IgD-negative memory B cell (primary cell): ENCODE measurements at regions not wholly inside any gene's neighbourhood (a gene's known extent, or its start where the extent isn't known, plus 50 kb on each side); places are given as distances from the start of the nearest gene placed in this dataset.
"Not testable (repeated sequence)": the region's sequence is repeated elsewhere in the genome, so short reads cannot be mapped to it uniquely, and the experiment has no call there.

Experiments used
- H3K27ac Mint-ChIP-seq, 3 donors: one replicate each; pipeline ENCODE4 v1.8.0; 2020 to 2022; ENCODE audit warnings: mild to moderate bottlenecking in 3 of 3, mixed read lengths in 3 of 3, moderate library complexity in 1 of 3
- H3K27me3 Mint-ChIP-seq: one replicate; pipeline ENCODE4 v1.8.0; 2021; ENCODE audit warnings: mixed read lengths
- H3K36me3 Mint-ChIP-seq: one replicate; pipeline ENCODE4 v1.8.0; 2020; ENCODE audit warnings: mild to moderate bottlenecking, mixed read lengths
- H3K4me1 Mint-ChIP-seq, 3 donors: one replicate each; pipeline ENCODE4 v1.8.0; 2020 to 2022; ENCODE audit warnings: mixed read lengths in 3 of 3, mild to moderate bottlenecking in 1 of 3
- H3K4me3 Mint-ChIP-seq, 4 donors: one replicate each; pipeline ENCODE4 v1.8.0; 2020 to 2022; ENCODE audit warnings: mild to moderate bottlenecking in 4 of 4, mixed read lengths in 4 of 4, moderate library complexity in 3 of 4
- H3K9me3 Mint-ChIP-seq, 3 donors: one replicate each; pipeline ENCODE4 v1.8.0; 2020 to 2021; ENCODE audit warnings: mixed read lengths in 3 of 3, mild to moderate bottlenecking in 1 of 3

- Mint-ChIP-seq H3K9me3 (no peaks in the 10 kb centered on the region), H3K36me3 (no peaks in the 10 kb centered on the region), H3K4me1 (no peaks in the 10 kb centered on the region), H3K27me3 (peaks cover 2% of the 10 kb centered on the region), H3K4me3 (no peak overlapping the region), H3K27ac (no peak overlapping the region)
Measured at GRCh38 chr2:14991723-14992122, 359.2 kb downstream of the LRATD1 start.

GRCh38 chr2:14994721-14995120 is 362.2 kb downstream of the LRATD1 start:
- Mint-ChIP-seq H3K27me3 (peaks cover 2% of the 10 kb centered on the region), H3K36me3 (no peaks in the 10 kb centered on the region), H3K4me1 (no peaks in the 10 kb centered on the region), H3K27ac (no peak overlapping the region), H3K4me3 (no peak overlapping the region), H3K9me3 (no peaks in the 10 kb centered on the region)

GRCh38 chr2:14996351-14997014 is 364.0 kb downstream of the LRATD1 start:
- H3K27me3 Mint-ChIP-seq: peaks cover 2% of the 10 kb centered on the region
- no peaks in the 10 kb centered on the region for H3K9me3 Mint-ChIP-seq
- no peak overlapping the region for H3K27ac Mint-ChIP-seq
- no peaks in the 10 kb centered on the region for H3K36me3 Mint-ChIP-seq
- H3K4me1 Mint-ChIP-seq: no peaks in the 10 kb centered on the region
- no peak overlapping the region for H3K4me3 Mint-ChIP-seq

DNA sequence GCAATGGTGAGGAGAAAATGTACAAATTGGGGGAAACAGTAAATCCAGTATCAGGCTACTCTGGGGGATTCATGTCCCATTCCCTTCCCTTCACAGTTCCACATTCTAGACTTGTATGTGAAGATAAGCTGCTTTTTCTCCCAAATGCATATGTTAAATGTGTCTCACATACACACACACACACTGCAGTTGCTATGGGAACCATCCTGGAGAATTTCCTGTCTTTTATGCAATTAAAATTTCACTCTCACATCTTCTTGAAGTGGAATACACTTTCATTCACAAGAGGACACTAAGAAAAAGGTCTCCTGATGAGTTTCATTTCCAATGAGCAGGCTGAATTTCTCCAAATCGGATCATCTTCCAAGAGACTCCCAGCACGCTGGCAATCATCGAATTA is 366.0 kb downstream of the LRATD1 start:
- peaks cover 2% of the 10 kb centered on the region for H3K27me3 Mint-ChIP-seq
- H3K36me3 Mint-ChIP-seq: no peaks in the 10 kb centered on the region
- no peaks in the 10 kb centered on the region for H3K9me3 Mint-ChIP-seq
- no peak overlapping the region for H3K4me3 Mint-ChIP-seq
- H3K27ac Mint-ChIP-seq: no peak overlapping the region
- H3K4me1 Mint-ChIP-seq: no peaks in the 10 kb centered on the region

- Mint-ChIP-seq H3K36me3 (no peaks in the 10 kb centered on the region), H3K9me3 (no peaks in the 10 kb centered on the region), H3K27me3 (peaks cover 2% of the 10 kb centered on the region), H3K4me1 (no peaks in the 10 kb centered on the region), H3K4me3 (no peak overlapping the region), H3K27ac (no peak overlapping the region)
Measured at GRCh38 chr2:14999114-14999661, 366.7 kb downstream of the LRATD1 start.

DNA sequence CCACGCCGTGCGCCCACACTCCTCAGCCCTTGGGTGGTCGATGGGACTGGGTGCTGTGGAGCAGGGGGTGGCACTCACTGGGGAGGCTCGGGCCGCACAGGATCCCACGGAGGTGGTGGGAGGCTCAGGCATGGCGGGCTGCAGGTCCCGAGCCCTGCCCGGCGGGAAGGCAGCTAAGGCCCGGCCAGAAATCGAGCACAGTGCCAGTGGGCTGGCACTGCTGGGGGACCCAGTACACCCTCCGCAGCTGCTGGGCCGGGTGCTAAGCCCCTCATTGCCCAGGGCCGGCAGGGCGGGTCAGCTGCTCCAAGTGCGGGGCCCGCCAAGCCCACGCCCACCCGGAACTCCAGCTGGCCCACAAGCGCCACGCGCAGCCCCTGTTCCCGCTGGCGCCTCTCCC is 370.0 kb downstream of the LRATD1 start:
- not testable (repeated sequence) for H3K27ac Mint-ChIP-seq, H3K9me3 Mint-ChIP-seq

DNA sequence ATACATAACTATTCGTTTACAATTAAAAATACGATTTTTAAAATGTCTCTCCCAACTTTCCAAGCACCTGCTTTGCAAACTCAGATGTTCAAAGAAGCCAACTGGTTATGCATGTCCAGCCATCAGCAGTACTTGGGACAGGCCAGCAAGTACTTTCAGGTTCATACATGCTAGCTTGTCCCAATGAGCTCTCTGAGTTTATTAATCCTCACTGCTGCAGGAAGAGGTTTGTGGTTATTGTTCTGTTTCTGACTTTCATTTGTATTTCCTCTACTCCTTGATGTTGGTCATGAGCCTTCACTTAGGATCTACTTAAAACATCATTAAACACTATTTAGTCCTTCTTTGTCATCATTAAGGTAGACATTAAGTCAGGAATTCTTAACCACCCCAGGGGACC is 374.1 kb downstream of the LRATD1 start:
- H3K27ac Mint-ChIP-seq: no peak overlapping the region
- H3K36me3 Mint-ChIP-seq: no peaks in the 10 kb centered on the region
- H3K9me3 Mint-ChIP-seq: peaks cover 2 to 3% (median 2%) of the 10 kb centered on the region in 3 donors
- peaks cover 1% of the 10 kb centered on the region for H3K27me3 Mint-ChIP-seq
- no peak overlapping the region for H3K4me3 Mint-ChIP-seq
- no peaks in the 10 kb centered on the region for H3K4me1 Mint-ChIP-seq

More for the DNA sequence above, 370.0 kb downstream of the LRATD1 start:
- H3K27me3 Mint-ChIP-seq, H3K4me3 Mint-ChIP-seq, H3K36me3 Mint-ChIP-seq, H3K4me1 Mint-ChIP-seq: not testable (repeated sequence)

- H3K4me3 Mint-ChIP-seq: no peak overlapping the region
- peaks cover 1% of the 10 kb centered on the region for H3K27me3 Mint-ChIP-seq
Measured at GRCh38 chr2:15009681-15010080, 377.2 kb downstream of the LRATD1 start.

DNA sequence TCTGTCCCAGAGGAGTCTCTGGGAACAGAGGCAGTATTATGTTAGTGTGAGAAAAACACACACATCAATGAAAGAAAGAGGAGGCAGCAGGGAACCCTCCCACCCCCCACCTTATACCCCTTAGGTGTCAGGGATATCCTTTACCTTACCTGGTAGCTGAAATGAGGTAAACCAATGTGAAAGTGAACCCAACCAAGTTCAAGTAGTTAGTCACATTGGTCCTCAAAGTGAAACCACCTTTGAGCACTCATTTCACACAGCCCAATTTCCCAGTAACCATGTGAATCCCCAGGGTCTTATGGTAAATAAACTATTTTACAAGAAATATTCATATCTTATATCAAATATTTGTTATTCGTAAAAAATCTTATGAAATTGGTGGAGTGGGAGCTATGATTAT is 377.8 kb downstream of the LRATD1 start:
- no peak overlapping the region for H3K4me3 Mint-ChIP-seq
- peaks cover 5 to 11% (median 6%) of the 10 kb centered on the region in 3 donors for H3K9me3 Mint-ChIP-seq
- H3K36me3 Mint-ChIP-seq: no peaks in the 10 kb centered on the region
- no peaks in the 10 kb centered on the region for H3K4me1 Mint-ChIP-seq
- H3K27me3 Mint-ChIP-seq: peaks cover 1% of the 10 kb centered on the region
- H3K27ac Mint-ChIP-seq: no peak overlapping the region

More at GRCh38 chr2:15009681-15010080, 377.2 kb downstream of the LRATD1 start:
- H3K9me3 Mint-ChIP-seq: peaks cover 3 to 11% (median 5%) of the 10 kb centered on the region in 3 donors
- no peak overlapping the region for H3K27ac Mint-ChIP-seq
- no peaks in the 10 kb centered on the region for H3K36me3 Mint-ChIP-seq
- H3K4me1 Mint-ChIP-seq: no peaks in the 10 kb centered on the region

DNA sequence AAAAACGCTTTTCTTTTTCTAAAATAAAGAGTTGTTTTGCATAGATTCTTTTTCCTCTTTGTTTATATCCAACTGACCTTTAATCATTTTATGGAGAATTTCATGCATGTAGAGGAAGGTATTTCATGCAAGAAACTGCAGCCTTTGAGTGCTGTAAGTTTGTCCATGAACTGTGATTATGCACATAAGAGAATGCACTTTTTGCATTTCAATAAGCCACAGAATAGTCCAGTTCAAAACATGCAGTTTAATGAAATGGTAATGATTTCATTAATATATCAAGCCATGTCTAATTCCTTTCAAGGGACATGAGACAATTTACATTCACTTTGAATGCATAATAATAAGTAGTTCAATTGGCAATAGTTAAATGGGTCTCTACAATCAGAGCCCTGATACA is 386.3 kb downstream of the LRATD1 start:
- Mint-ChIP-seq H3K4me1 (no peaks in the 10 kb centered on the region), H3K4me3 (no peak overlapping the region), H3K36me3 (no peaks in the 10 kb centered on the region), H3K27me3 (no peaks in the 10 kb centered on the region), H3K27ac (no peak overlapping the region), H3K9me3 (peaks cover 0 to 3% (median 0%) of the 10 kb centered on the region in 3 donors)

GRCh38 chr2:15023221-15023620 is 390.7 kb downstream of the LRATD1 start:
- Mint-ChIP-seq H3K4me1 (no peaks in the 10 kb centered on the region), H3K4me3 (no peak overlapping the region), H3K27ac (no peak overlapping the region), H3K9me3 (peaks cover 0 to 2% (median 0%) of the 10 kb centered on the region in 3 donors), H3K36me3 (no peaks in the 10 kb centered on the region), H3K27me3 (peaks cover 2% of the 10 kb centered on the region)

DNA sequence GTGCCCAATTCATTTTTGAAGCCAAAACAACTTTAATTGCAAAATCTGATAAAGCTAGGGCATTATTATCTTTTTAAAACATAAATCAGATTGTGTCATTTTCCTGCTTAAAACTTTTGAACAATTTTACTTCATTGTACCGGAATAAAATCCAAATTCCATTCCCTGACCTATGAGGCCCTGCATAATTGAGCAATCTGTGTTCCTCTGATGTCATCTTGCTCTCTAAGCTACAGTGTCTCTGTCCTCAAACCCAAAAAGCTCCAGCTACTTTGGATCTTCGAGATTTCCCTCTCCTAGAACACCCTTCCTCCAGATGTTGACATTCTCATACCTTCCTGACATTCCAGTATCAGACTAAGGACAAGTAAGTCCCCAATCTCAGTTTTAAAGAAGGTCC is 395.9 kb downstream of the LRATD1 start:
- H3K4me1 Mint-ChIP-seq: peaks cover 0 to 8% (median 3%) of the 10 kb centered on the region in 3 donors
- peaks cover 10% of the 10 kb centered on the region for H3K27me3 Mint-ChIP-seq
- peaks cover 0 to 4% (median 0%) of the 10 kb centered on the region in 3 donors for H3K9me3 Mint-ChIP-seq
- H3K4me3 Mint-ChIP-seq: no peak overlapping the region
- H3K27ac Mint-ChIP-seq: no peak overlapping the region
- no peaks in the 10 kb centered on the region for H3K36me3 Mint-ChIP-seq

- Mint-ChIP-seq H3K36me3 (peaks cover 3% of the 10 kb centered on the region), H3K9me3 (peaks cover 3 to 5% (median 4%) of the 10 kb centered on the region in 3 donors), H3K4me1 (peaks cover 0 to 8% (median 3%) of the 10 kb centered on the region in 3 donors), H3K27ac (peak overlapping the region in 1 of 3 donors; percentile 40), H3K4me3 (no peak overlapping the region), H3K27me3 (peaks cover 10% of the 10 kb centered on the region)
Measured at GRCh38 chr2:15031745-15032240, 399.3 kb downstream of the LRATD1 start.

- Mint-ChIP-seq H3K4me3 (no peak overlapping the region), H3K9me3 (peaks cover 0 to 5% (median 3%) of the 10 kb centered on the region in 3 donors), H3K36me3 (peaks cover 3% of the 10 kb centered on the region), H3K27me3 (peaks cover 5% of the 10 kb centered on the region), H3K4me1 (peaks cover 0 to 8% (median 3%) of the 10 kb centered on the region in 3 donors), H3K27ac (no peak overlapping the region)
Measured at GRCh38 chr2:15034246-15034645, 401.7 kb downstream of the LRATD1 start.

- Mint-ChIP-seq H3K27me3 (peaks cover 4% of the 10 kb centered on the region), H3K4me1 (peaks cover 0 to 8% (median 3%) of the 10 kb centered on the region in 3 donors), H3K27ac (no peak overlapping the region), H3K36me3 (peaks cover 3% of the 10 kb centered on the region), H3K9me3 (peaks cover 0 to 5% (median 3%) of the 10 kb centered on the region in 3 donors), H3K4me3 (no peak overlapping the region)
Measured at GRCh38 chr2:15034860-15035259, 402.3 kb downstream of the LRATD1 start.
